GM19438 (cell line): ENCODE measurements at regions not wholly inside any gene's neighbourhood (a gene's known extent, or its start where the extent isn't known, plus 50 kb on each side); places are given as distances from the start of the nearest gene placed in this dataset.

ENCODE experiments used
- ATAC-seq: cut with Tn5 transposase; IDR thresholded peaks from one replicate; pipeline ENCODE4 v1.9.1; 2021; ENCODE audit warnings: low read depth; ENCODE audit not compliant: unreplicated experiment

GRCh38 chr14:104444159-104445030 is 135.2 kb upstream of the C14orf180 start:
- no peak for ATAC-seq

GRCh38 chr14:104445086-104445485 is 134.5 kb upstream of the C14orf180 start:
- ATAC-seq, result no peak

DNA sequence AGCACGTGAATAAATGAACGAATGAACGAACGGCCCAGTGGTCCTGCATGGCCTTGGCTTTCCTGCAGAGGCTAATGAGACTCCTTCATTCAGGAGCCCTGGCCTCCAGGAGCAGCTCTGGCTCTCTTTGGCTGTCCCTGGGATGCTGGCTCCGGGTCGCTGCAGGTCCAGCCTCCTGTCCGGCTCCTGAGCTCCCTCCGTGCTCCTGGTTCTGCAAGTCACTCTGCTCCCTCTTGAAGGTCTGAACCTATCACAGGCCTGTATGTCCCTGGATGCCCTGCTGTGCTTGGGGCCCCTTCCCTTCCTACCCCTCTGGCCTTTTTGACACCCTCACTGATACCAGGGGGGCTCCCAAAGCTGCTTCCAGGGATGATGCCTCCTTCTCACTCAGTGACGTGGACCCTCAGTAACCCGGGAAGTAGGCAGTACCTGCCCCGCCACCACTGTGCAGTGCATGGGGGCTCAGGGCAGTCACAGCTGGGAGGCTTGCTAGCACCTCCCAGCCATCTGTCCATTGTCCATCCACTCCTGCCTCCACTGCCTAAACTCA is 133.7 kb upstream of the C14orf180 start:
- ATAC-seq, result no peak

DNA sequence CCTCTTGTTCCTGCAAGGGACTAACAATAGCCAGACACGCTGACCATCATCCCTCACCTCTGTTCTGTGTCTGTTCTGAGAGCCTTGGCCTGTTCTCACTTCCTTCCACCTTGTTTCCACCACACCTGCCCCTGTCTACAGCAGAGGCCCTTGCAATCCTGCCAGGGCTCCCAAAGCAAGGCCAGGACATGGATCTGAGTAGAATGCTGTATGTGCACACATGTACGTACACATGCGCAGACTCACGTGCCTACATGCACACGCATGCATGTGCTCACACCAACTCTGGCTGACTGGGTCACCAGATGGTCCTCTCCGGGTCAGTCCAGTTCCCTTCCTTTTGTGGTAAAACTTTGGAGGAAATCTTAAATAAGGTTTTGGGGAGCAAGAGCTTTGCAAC is 133.0 kb upstream of the C14orf180 start:
- no peak for ATAC-seq

DNA sequence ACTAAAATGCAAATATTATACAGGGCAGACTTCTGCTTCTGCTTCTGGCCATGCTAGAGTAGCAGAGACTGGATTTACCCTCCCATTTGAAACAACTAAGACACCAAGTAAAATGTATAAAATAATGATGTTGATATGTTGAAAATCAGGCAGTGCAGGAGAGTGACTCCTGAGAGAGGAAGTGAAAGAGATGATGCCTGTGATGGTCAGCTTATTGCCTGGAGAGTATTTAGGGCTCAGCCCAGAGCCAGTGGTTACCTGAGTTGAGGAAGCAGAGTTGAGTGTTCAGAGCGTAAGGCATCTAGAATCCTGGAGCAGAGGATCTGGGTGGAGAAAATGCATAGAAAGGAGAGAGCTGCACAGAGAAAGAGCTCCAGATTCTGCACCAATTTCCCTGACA is 131.8 kb upstream of the C14orf180 start:
- no peak for ATAC-seq

- no peak for ATAC-seq
Measured at GRCh38 chr14:104448321-104448720, 131.2 kb upstream of the C14orf180 start.

DNA sequence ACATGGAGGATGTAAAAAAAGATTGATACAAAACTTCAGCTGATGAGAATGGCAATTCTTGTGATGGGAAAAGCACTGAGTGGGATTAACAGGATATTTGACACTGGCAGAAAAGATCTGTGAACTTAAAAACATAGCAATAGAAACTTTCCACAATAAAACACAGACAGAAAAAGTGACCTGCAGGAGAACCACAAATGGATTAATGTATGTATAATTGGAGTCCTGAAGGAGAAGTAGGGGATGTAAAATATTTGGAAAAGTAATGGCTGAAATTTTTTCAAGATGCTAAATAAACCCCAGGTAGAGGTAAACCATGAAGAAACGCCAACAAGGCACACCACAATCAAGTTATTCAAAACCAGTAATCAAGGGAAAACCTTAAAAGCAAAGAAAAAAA is 130.8 kb upstream of the C14orf180 start:
- ATAC-seq, result no peak

DNA sequence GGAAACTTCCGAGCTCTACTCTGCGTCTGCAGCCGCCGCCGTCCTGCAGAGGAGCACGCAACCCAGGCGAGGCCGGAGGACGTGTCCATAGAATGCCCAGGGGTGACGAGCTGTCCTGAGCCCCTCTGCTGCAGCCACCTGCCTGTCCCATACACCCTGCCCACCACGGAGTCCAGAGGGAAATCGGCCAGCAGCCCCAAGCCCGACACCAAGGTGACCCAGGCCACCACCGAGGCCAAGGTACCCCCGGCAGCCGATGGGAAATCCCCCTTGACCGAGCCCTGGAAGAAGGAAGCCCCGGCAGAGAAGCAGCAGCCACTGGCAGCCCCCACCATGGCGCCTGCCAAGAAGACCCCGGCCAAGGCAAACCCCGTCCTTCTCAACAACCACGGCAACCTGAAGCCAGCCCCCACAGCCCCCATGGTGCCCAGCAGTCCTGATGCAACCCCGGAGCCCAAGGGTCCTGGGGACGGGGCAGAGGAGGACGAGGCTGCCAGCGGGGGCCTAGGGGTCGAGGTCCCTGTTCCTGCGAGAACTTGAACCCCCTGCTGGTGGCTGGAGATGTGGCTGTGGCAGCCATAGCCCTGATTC is 128.7 kb upstream of the C14orf180 start:
- no peak for ATAC-seq

DNA sequence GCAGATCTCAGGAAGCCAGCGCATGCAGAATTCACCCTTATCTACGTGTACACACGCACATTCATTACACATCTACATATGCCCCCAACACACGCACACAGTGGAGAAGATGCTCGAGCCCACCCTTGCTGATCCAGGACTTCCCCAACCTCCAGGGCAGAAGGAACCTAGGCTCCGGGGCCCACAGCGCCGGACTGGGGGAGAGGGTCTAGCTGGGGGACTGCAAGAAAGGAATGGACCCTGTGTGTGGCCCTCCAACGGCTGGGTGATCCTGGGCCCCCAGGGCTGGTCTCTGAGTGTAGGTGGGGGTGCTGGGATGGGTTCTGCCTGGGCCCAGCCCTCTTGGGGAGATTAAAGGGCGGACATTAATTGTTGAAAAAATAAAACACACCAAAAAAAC is 128.1 kb upstream of the C14orf180 start:
- ATAC-seq, result no peak

GRCh38 chr14:104458845-104459244 is 120.7 kb upstream of the C14orf180 start:
- ATAC-seq, result no peak

DNA sequence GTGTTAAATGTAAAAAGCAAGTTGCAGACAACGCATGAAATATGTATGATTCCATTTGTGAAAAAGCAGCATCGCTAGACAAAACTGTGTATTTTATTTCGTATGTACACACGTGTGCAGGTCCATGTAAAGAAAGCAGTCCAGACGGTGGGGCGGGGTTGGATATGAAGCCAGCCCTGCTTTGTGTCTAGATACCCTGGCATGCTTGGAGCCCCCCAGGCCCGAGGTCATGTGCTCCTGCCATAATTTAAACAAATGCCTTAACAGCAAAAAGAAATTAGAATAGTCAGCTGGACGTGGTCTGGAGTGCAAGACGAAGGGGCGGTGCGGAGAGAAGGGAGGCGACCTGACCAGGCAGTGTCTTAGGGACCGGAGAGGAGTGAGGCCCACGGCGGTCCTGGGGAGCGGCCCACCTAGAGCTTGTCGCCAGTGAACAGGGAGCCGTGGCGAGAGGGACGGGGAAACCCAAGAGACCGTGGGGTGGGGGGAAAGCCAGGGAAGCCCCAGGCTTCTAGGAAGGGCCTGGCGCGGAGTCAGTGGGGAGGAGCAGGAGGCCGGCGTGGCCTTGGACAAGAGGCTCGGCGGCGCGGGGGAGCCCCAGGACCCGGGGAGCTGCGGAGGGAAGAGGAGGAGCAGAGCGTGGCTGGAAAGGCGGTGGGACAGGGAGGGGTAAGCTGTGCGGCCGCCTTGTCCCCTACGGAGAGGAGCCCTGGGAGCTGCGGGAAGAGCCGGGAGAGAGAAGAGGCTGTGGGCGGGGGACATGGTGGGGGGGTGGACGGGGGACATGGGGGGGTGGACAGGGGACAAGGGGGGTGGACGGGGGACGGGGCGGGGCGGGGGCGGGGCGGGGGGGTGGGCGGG is 118.5 kb upstream of the C14orf180 start:
- no peak for ATAC-seq

DNA sequence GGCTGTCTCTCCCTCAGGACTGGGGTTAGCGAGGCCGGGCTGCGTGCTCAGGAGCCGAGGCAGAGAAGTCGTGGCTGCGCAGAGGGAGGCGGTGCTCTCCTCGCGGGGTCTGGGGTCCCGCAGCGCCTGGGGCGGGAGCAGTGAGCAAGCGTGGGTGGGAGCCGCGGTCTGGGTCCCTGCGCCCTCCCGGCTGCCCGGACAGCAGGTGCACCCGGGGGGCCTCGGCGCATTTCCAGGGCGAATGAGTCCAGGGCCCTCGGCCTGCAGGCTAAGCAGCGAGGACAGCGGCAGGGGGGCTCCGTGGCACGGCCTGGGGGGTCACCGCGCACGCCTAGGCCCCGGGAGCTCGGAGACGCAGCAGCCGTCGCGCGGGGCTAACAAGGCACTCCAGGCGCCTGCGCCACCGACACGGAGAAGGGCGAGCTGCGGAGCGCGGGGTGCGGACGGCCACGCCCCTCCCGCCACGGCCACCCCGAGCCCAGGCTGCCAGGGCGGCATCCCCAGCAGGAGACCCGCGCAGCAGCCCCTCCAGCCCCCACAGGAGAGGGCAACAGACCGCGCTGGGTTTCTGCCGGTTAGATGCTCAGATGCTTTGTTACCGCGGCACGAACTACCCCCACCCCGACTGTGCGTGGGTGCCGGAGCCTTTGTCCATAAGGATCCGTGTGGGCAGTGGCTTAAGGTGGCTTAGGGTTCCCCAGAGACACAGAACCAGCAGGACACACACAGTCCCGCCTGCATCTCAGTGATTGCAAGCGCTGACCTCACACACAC is 117.7 kb upstream of the C14orf180 start:
- no peak for ATAC-seq

DNA sequence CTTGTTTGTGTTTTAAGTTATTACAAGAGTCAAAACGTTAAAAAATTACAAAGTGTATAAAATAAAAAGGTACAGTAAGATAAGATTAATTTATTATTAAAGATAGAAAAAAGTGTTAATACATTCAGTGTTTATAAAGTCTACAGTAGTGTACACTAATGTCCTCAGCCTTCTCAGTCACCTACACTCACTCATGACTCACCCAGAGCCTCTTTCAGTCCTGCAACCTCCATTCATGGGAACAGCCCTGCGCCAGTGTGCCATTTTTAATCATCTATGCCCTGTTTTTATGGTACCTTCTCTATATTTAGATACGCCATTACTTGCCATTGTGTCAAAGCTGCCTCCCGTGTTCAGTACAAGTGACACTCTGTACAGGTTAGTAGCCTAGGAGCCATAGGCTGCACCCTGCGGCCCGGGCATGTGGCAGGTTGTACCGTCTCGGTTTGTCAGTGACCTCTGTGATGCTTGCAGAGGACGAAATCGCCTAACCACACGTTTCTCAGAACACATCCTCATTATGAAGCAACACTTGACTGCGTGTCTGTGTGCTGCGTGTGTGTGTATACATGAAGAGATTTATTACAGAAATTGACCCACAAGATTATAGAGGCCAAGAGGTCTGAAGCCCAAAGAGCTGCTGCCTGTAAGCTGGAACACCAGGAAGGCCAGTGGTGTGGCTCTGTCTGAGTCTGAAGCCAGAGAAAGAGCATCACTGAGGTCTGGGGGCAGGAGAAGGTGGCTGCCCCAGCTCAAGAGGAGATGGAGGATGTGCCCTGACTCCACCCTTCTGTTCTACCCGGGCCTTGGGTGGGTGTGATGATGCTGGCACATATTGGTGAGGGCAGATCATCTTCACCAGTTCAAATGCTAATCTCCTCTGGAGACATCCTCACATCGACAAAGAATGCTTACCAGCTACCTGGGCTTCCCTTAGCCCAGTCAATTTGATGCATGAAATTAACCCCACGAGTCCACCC is 116.6 kb upstream of the C14orf180 start:
- no peak for ATAC-seq

DNA sequence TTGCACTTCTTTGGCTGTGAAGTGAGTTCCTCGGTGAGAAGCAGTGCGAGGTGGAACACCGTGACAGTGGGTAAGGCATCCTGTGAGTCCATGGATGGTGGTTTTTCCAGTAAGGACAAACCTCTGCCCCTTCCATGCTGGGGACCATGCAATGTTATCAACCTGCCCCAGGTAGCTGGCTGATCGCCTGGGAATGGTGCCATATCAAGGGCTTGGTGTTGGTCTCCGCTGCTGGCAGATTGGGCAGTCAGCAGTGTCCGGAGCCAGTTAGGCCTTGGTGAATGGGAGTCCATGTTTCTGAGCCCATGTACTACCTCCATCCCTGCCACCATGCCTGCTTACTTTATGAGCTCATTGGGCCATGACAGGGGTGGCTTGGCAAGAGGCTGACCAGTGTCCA is 114.7 kb upstream of the C14orf180 start:
- ATAC-seq, result no peak

DNA sequence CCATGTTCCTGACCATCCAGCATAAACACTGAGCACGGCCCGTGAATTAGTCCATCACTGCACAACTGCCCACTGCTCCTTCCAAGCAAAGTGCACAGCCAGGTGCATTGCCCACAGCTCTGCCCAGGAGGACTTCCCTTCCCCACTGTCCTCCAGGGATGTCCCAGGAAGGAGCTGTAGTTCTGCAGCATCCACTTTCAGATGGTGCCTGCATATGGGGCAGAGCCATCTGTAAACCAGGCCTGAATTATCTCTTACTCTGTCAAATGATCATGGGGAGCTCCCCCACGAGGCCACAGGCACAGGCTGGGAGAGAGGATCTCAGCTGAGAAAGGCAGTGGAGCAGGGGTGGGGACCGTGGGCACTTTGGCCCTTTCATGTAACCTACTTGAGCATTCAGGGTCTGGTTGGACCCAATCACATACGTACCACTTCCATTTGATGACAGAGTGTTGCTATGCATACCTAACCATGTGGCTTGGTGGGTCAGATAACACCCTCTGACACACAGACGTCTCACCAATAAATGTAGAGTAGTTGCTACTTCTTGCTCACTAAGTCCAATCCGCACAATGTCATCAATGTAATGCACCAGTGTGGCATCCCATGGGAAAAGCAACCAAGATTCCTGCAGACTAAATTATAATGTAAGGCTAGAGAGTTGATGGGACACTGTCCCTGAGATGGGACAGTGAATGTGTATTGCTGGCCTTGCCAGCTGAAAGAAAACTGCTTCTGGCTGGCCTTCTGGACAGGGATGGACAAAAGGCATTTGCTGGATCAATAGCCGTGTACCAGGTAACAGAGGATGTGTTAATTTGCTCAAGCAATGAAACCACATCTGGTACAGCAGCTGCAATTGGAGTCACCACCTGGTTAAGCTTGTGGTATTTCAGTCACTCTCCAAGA is 113.8 kb upstream of the C14orf180 start:
- ATAC-seq, result no peak

DNA sequence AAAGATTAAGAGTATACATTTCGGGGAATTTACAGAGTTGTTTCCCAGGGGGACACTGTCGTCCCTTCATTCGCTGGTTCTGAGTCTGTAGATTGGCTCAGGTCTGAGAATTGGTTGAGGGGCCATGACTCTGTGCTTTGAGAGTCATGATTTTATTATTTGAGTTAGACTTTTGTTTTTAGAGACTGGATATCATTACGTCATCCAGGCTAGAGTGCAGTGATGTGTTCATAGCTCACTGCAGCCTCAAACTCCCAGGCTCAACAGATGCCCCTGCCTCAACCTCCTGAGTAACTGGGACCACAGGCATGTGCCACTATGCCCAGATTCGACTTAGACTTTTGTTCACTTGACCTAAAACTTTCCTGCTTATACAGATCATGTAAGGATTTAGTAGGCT is 112.3 kb upstream of the C14orf180 start:
- no peak for ATAC-seq

- ATAC-seq, result no peak
Measured at GRCh38 chr14:104467641-104468040, 111.9 kb upstream of the C14orf180 start.

DNA sequence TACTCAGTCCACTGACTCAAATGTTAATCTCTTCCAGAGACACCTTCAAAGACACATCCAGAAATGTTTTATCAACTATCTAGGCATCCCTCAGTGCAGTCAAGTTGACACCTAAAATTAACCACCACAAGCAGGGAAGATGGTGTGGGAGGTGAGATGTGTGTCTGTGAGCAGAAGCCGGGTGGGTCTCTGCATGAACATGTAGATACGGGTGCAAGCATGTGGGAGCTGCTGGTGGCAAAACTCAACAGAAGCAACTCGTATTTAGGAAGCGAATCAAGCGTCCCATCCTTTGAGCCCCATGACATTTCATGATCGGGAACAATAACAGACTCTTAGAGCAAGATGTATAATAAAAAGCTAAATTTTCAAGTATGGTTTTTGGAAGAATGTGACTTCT is 110.0 kb upstream of the C14orf180 start:
- ATAC-seq, result no peak
